ENCODE measurements at regions not wholly inside any gene's neighbourhood (a gene's known extent, or its start where the extent isn't known, plus 50 kb on each side); places are given as distances from the start of the nearest gene placed in this dataset.
"Not testable (repeated sequence)": the region's sequence is repeated elsewhere in the genome, so short reads cannot be mapped to it uniquely, and the experiment has no call there.

DNA sequence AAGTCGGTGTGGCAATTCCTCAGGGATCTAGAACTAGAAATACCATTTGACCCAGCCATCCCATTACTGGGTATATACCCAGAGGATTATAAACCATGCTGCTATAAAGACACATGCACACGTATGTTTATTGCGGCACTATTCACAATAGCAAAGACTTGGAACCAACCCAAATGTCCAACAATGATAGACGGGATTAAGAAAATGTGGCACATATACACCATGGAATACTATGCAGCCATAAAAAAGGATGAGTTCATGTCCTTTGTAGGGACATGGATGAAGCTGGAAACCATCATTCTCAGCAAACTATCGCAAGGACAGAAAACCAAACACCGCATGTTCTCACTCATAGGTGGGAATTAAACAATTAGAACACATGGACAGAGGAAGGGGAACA is 80.6 kb upstream of the ST3GAL5 start:
- H2AFZ ChIP-seq (ENCODE audit: low read length); H3K36me3 ChIP-seq (ENCODE audit: control insufficient read depth, insufficient read depth, low read length); H4K20me1 ChIP-seq (ENCODE audit: control insufficient read depth, extremely low read depth, insufficient read depth, low read length); H3K4me2 ChIP-seq (ENCODE audit: extremely low read depth, insufficient read depth, low read length); H3K27me3 ChIP-seq (ENCODE audit: control insufficient read depth, insufficient read depth, low read length); H3K79me2 ChIP-seq (ENCODE audit: control insufficient read depth, insufficient read depth, low read length); H3K27ac ChIP-seq (ENCODE audit: insufficient read depth, low read length); H3K9ac ChIP-seq (ENCODE audit: insufficient read depth, low read length); H3K9me3 ChIP-seq (ENCODE audit: control insufficient read depth, insufficient read depth, low read depth, low read length); H3K4me3 ChIP-seq (replicated peaks in 1 of 4; ENCODE audit: control extremely low read depth in 1 of 4, insufficient read depth in 1 of 4, low read depth in 3 of 4, low read length in 4 of 4); H3K4me1 ChIP-seq (ENCODE audit: control insufficient read depth, extremely low read depth, insufficient read depth, low read length); DNase-seq (ENCODE audit: low read depth in 2 of 2): not testable (repeated sequence)

DNA sequence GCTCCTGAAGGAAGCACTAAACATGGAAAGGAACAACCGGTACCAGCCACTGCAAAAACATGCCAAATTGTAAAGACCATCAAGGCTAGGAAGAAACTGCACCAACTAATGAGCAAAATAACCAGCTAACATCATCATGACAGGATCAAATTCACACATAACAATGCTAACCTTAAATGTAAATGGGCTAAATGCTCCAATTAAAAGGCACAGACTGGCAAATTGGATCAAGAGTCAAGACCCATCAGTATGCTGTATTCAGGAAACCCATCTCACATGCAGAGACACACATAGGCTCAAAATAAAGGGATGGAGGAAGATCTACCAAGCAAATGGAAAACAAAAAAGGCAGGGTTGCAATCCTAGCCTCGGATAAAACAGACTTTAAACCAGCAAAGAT is 77.0 kb upstream of the ST3GAL5 start:
- H2AFZ ChIP-seq (ENCODE audit: low read length); H3K4me1 ChIP-seq (ENCODE audit: control insufficient read depth, extremely low read depth, insufficient read depth, low read length); H3K4me2 ChIP-seq (ENCODE audit: extremely low read depth, insufficient read depth, low read length); DNase-seq (ENCODE audit: low read depth in 2 of 2); H3K27me3 ChIP-seq (ENCODE audit: control insufficient read depth, insufficient read depth, low read length); H3K9ac ChIP-seq (ENCODE audit: insufficient read depth, low read length); H3K4me3 ChIP-seq (replicated peaks in 1 of 4; ENCODE audit: control extremely low read depth in 1 of 4, insufficient read depth in 1 of 4, low read depth in 3 of 4, low read length in 4 of 4); H4K20me1 ChIP-seq (ENCODE audit: control insufficient read depth, extremely low read depth, insufficient read depth, low read length); H3K27ac ChIP-seq (ENCODE audit: insufficient read depth, low read length); H3K36me3 ChIP-seq (ENCODE audit: control insufficient read depth, insufficient read depth, low read length); H3K9me3 ChIP-seq (ENCODE audit: control insufficient read depth, insufficient read depth, low read depth, low read length); H3K79me2 ChIP-seq (ENCODE audit: control insufficient read depth, insufficient read depth, low read length): not testable (repeated sequence)

DNA sequence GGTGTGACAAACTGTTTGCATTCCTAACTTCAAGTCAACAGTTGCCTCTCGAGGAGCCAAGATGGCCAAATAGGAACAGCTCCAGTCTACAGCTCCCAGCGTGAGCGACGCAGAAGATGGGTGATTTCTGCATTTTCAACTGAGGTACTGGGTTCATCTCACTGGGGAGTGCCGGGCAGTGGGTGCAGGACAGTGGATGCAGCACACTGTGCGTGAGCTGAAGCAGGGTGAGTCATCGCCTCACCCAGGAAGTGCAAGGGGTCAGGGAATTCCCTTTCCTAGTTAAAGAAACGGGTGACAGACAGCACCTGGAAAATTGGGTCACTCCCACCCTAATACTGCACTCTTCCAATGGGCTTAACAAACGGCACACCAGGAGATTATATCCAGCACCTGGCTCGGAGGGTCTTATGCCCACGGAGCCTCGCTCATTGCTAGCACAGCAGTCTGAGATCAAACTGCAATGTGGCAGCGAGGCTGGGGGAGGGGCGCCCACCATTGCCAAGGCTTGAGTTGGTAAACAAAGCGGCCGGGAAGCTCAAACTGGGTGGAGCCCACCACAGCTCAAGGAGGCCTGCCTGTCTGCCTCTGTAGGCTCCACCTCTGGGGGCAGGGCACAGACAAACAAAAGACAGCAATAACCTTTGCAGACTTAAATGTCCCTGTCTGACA is 75.1 kb upstream of the ST3GAL5 start:
- H3K27ac ChIP-seq (ENCODE audit: insufficient read depth, low read length); H3K9me3 ChIP-seq (ENCODE audit: control insufficient read depth, insufficient read depth, low read depth, low read length); H4K20me1 ChIP-seq (ENCODE audit: control insufficient read depth, extremely low read depth, insufficient read depth, low read length); H3K36me3 ChIP-seq (ENCODE audit: control insufficient read depth, insufficient read depth, low read length); H3K4me2 ChIP-seq (ENCODE audit: extremely low read depth, insufficient read depth, low read length); DNase-seq (ENCODE audit: low read depth in 2 of 2); H3K4me1 ChIP-seq (ENCODE audit: control insufficient read depth, extremely low read depth, insufficient read depth, low read length); H3K79me2 ChIP-seq (ENCODE audit: control insufficient read depth, insufficient read depth, low read length); H3K9ac ChIP-seq (ENCODE audit: insufficient read depth, low read length); H3K4me3 ChIP-seq (replicated peaks in 1 of 4; ENCODE audit: control extremely low read depth in 1 of 4, insufficient read depth in 1 of 4, low read depth in 3 of 4, low read length in 4 of 4); H2AFZ ChIP-seq (ENCODE audit: low read length); H3K27me3 ChIP-seq (ENCODE audit: control insufficient read depth, insufficient read depth, low read length): not testable (repeated sequence)

- H3K9me3 ChIP-seq (ENCODE audit: control insufficient read depth, insufficient read depth, low read depth, low read length) = no peaks in the 10 kb centered on the region
- H3K9ac ChIP-seq (ENCODE audit: insufficient read depth, low read length) = no peak overlapping the region
- no peak for DNase-seq (ENCODE audit: low read depth in 2 of 2)
- H3K36me3 ChIP-seq (ENCODE audit: control insufficient read depth, insufficient read depth, low read length) = no peaks in the 10 kb centered on the region
- TF ChIP-seq EZH2 (IDR thresholded peaks at IDR 0.05; ENCODE audit: low read length, missing control alignments) = no peak
- TF ChIP-seq, protein P1, sequence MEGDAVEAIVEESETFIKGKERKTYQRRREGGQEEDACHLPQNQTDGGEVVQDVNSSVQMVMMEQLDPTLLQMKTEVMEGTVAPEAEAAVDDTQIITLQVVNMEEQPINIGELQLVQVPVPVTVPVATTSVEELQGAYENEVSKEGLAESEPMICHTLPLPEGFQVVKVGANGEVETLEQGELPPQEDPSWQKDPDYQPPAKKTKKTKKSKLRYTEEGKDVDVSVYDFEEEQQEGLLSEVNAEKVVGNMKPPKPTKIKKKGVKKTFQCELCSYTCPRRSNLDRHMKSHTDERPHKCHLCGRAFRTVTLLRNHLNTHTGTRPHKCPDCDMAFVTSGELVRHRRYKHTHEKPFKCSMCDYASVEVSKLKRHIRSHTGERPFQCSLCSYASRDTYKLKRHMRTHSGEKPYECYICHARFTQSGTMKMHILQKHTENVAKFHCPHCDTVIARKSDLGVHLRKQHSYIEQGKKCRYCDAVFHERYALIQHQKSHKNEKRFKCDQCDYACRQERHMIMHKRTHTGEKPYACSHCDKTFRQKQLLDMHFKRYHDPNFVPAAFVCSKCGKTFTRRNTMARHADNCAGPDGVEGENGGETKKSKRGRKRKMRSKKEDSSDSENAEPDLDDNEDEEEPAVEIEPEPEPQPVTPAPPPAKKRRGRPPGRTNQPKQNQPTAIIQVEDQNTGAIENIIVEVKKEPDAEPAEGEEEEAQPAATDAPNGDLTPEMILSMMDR (conservative IDR thresholded peaks at IDR 0.05 in 1 of 2, IDR thresholded peaks at IDR 0.05 in 1 of 2; ENCODE audit: low read depth in 1 of 2, low read length in 2 of 2) = no peak
- H3K79me2 ChIP-seq (ENCODE audit: control insufficient read depth, insufficient read depth, low read length) = no peaks in the 10 kb centered on the region
- H2AFZ ChIP-seq (ENCODE audit: low read length) = no peak overlapping the region
- H3K4me3 ChIP-seq (replicated peaks in 1 of 4; ENCODE audit: control extremely low read depth in 1 of 4, insufficient read depth in 1 of 4, low read depth in 3 of 4, low read length in 4 of 4) = no peak overlapping the region
- no peaks in the 10 kb centered on the region for H3K4me1 ChIP-seq (ENCODE audit: control insufficient read depth, extremely low read depth, insufficient read depth, low read length)
- H3K4me2 ChIP-seq (ENCODE audit: extremely low read depth, insufficient read depth, low read length) = no peak overlapping the region
- no peaks in the 10 kb centered on the region for H3K27me3 ChIP-seq (ENCODE audit: control insufficient read depth, insufficient read depth, low read length)
- H3K27ac ChIP-seq (ENCODE audit: insufficient read depth, low read length) = no peak overlapping the region
- no peaks in the 10 kb centered on the region for H4K20me1 ChIP-seq (ENCODE audit: control insufficient read depth, extremely low read depth, insufficient read depth, low read length)
Measured at GRCh38 chr2:85963068-85963467, 74.3 kb upstream of the ST3GAL5 start.
